Small intestine (tissue), 7 donors: ENCODE measurements at regions not wholly inside any gene's neighbourhood (a gene's known extent, or its start where the extent isn't known, plus 50 kb on each side); places are given as distances from the start of the nearest gene placed in this dataset.

Source experiments
- DNase-seq, 2 donors: peaks; one replicate each; pipeline versions ENCODE4 v3.0.0 to v3.0.0-alpha.2; 2013
- FAIRE-seq: peaks from 2 replicates; lab custom pipeline; 2012; peaks lifted over from hg19 to GRCh38; lab: Jason Lieb, UNC
- H3K27ac ChIP-seq, 3 donors: one replicate each; pipeline ENCODE4 v1.5.1; 2013; ENCODE audit warnings: low read length in 2 of 3, mild to moderate bottlenecking in 2 of 3, control low read depth in 1 of 3, inconsistent platforms in 1 of 3, low read depth in 1 of 3, moderate library complexity in 1 of 3
- H3K27me3 ChIP-seq, 3 donors: one replicate each; pipeline ENCODE4 v1.6.1; 2013; ENCODE audit warnings: low read length in 3 of 3, inconsistent platforms in 1 of 3; ENCODE audit not compliant: control insufficient read depth in 3 of 3, insufficient read depth in 3 of 3
- H3K36me3 ChIP-seq, 3 donors: one replicate each; pipeline ENCODE4 v1.6.1; 2013; ENCODE audit warnings: low read length in 3 of 3, inconsistent platforms in 1 of 3, low read depth in 1 of 3, mild to moderate bottlenecking in 1 of 3, moderate library complexity in 1 of 3; ENCODE audit not compliant: control insufficient read depth in 3 of 3, insufficient read depth in 2 of 3
- H3K4me1 ChIP-seq, 3 donors: one replicate each; pipeline ENCODE4 v1.6.1; 2013; ENCODE audit warnings: low read length in 2 of 3, inconsistent platforms in 1 of 3, low read depth in 1 of 3, mild to moderate bottlenecking in 1 of 3, moderate library complexity in 1 of 3; ENCODE audit not compliant: control insufficient read depth in 3 of 3, insufficient read depth in 2 of 3
- H3K4me3 ChIP-seq, 3 donors: one replicate each; pipeline ENCODE4 v1.5.1; 2013; ENCODE audit warnings: low read length in 3 of 3, control low read depth in 1 of 3, inconsistent platforms in 1 of 3, low read depth in 1 of 3, mild to moderate bottlenecking in 1 of 3, moderate library complexity in 1 of 3
- H3K9me3 ChIP-seq, 2 donors: one replicate each; pipeline ENCODE4 v1.6.1; 2013; ENCODE audit warnings: low read depth in 1 of 2, low read length in 1 of 2; ENCODE audit not compliant: control insufficient read depth in 2 of 2, insufficient read depth in 1 of 2
- WGBS, 3 donors: extraction: QIAGEN DNeasy Blood & Tissue Kit; methylation state at CpG; one replicate each; pipeline ENCODE4 v1.1.7; 2013; 5-methylcytosine and 5-hydroxymethylcytosine counted together
- donor health status: healthy with polysubstance abuse.
- donor health status: control.
- donor health status: control.
- donor health status: Bipolar disorder and iron deficiency.
- donor health status: healthy.

DNA sequence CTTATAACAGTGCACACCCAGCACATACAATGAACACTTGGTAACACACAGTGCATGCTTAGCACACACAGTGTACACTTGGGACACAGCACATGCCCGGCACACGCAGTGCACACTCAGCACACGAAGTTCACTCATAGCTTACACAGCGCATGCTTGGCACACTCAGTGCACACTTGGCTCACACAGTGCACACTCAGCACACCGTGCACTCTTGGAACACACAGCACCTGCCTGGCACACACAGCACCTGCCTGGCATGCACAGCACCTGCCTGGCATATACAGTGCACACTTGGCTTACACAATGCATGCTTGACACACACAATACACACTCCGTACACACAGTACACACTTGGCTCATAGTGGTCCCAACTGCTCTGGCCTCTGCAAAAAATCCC is 128.2 kb downstream of the GALR1 start:
- Histone ChIP-seq H3K9me3 (no peaks in the 10 kb centered on the region), H3K4me1 (no peaks in the 10 kb centered on the region), H3K4me3 (no peak overlapping the region), H3K36me3 (no peaks in the 10 kb centered on the region), H3K27ac (no peak overlapping the region), H3K27me3 (no peaks in the 10 kb centered on the region)
- FAIRE-seq: no peak
- 87 to 91% (median 88%) methylated on average over 6 of the region's 6 CpGs for WGBS, 3 donors
- no peak for DNase-seq

DNA sequence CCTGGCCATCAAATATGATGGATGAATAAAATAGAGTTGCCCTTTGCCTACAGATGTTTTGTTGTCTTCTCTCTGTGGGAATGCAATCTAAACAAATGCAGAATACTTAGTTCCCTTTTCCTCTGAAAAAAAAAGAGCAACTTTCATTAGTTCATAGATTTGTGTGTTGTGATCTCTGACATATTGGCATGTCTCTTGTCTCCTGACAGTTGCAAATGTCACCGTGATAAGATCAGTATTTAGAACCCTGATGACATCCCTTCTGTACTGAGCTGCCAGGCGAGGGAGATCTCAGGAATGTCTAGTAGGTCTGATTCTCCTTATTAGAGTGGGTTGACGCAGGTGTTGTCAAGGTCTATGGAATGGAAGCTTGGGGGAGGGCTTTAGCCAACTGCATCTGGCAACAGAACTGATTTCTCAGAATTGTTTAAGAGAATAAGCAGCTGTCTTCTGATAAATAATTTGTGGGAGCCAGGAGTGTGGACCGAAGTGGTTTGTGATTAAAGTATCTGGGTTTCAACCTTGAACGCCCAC is 130.4 kb downstream of the GALR1 start:
- FAIRE-seq (no peak), DNase-seq (no peak)
- Histone ChIP-seq H3K4me3 (no peak overlapping the region), H3K4me1 (no peaks in the 10 kb centered on the region), H3K9me3 (no peaks in the 10 kb centered on the region), H3K27me3 (no peaks in the 10 kb centered on the region), H3K36me3 (no peaks in the 10 kb centered on the region), H3K27ac (no peak overlapping the region)
- 52 to 64% (median 62%) methylated on average over 5 of the region's 5 CpGs for WGBS, 3 donors

DNA sequence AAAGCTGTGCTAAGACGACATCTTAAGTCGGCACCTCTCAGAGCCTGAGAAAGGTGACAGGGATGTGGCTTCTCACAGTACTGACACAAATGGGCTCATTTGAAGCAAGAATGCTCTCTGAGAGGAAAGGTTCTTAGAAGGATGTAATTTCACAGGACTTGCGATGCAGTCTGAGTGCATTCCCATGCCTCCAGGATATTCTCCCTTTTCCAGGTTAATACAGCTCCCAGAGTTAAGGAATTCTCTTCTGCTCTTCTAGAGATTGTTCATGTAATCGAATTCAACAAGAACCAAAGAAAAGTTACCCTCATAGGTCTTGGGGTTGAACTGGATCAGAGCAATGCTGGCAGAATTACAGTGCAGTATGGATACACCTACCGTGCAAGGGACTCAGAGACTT is 131.0 kb downstream of the GALR1 start:
- FAIRE-seq (no peak), DNase-seq (no peak)
- WGBS, 3 donors: 78 to 87% (median 79%) methylated on average over 5 of the region's 5 CpGs
- no peak overlapping the region for H3K4me3 ChIP-seq
- no peaks in the 10 kb centered on the region for H3K9me3 ChIP-seq
- H3K36me3 ChIP-seq: no peaks in the 10 kb centered on the region
- H3K27me3 ChIP-seq: no peaks in the 10 kb centered on the region
- H3K27ac ChIP-seq: no peak overlapping the region
- no peaks in the 10 kb centered on the region for H3K4me1 ChIP-seq

DNA sequence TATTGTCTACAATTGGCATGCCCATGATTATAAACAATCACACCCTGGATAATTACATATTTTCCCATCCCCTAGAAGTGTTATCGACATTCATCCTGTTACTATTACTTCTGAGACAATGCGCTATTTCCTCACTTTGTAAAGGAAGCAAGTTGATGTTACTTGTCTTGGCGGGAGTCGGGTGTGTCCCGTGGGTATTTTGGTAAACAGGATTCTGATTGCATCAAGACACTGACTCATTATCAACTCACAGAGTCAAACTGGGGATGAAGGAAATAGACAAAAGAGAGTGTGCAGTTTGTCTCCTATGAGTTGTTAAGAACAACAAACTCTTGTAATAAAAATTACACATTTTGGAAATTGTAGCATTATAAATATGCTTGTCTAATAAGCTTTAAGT is 142.7 kb downstream of the GALR1 start:
- Histone ChIP-seq H3K27me3 (no peaks in the 10 kb centered on the region), H3K4me1 (no peaks in the 10 kb centered on the region), H3K27ac (no peak overlapping the region), H3K9me3 (no peaks in the 10 kb centered on the region), H3K36me3 (no peaks in the 10 kb centered on the region), H3K4me3 (no peak overlapping the region)
- FAIRE-seq (no peak), DNase-seq (no peak)
- 75 to 85% (median 81%) methylated on average over 5 of the region's 5 CpGs for WGBS, 3 donors

DNA sequence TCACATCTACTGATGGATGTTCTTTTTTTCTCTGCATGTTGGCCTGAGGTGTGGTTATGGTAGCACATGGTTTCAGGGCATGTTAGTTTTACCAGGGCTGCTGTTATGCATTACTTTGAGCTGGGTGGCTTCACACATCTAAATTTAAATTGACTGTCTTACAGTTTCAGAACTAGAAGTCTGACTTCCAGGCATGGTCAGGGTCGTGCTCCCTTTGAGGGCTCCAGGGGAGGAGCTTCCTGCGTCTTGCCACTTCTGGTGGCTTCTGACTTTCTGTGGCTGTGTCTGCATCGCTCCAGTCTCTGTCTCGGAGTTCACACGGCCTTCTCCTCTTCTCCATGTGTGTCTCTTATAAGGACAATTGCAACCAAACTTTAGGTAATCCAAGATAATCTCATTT is 143.9 kb downstream of the GALR1 start:
- DNase-seq: no peak
- H3K27ac ChIP-seq: no peak overlapping the region
- no peaks in the 10 kb centered on the region for H3K9me3 ChIP-seq
- no peaks in the 10 kb centered on the region for H3K36me3 ChIP-seq
- H3K4me3 ChIP-seq: no peak overlapping the region
- no peaks in the 10 kb centered on the region for H3K27me3 ChIP-seq
- no peak for FAIRE-seq
- WGBS, 3 donors: 71 to 84% (median 79%) methylated on average over 5 of the region's 5 CpGs
- H3K4me1 ChIP-seq: no peaks in the 10 kb centered on the region

DNA sequence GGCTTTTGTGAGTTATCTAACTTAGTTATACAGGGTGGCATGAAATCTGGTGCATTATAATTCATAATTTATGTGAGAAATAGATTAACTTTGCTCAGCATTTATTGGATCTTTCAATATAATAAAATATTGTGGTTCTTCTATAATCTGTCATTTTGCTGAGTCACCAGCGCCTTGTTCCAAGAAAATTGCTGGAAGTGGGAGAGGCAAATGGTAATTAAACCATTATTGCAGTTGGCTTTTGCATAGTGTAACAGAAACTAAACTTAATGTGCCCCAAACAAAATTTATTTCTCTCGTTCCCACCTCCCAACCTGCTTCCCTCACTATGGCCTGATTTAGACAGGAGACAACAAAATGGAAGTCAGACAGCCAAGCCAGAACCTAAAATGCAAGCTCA is 146.3 kb downstream of the GALR1 start:
- WGBS, 3 donors: 20 to 51% (median 38%) methylated on average over 2 of the region's 2 CpGs
- Histone ChIP-seq H3K9me3 (no peaks in the 10 kb centered on the region), H3K27me3 (no peaks in the 10 kb centered on the region), H3K27ac (no peak overlapping the region), H3K4me1 (no peaks in the 10 kb centered on the region), H3K36me3 (no peaks in the 10 kb centered on the region), H3K4me3 (no peak overlapping the region)
- FAIRE-seq (no peak), DNase-seq (peak in 1 of 2 donors; percentile 8)

DNA sequence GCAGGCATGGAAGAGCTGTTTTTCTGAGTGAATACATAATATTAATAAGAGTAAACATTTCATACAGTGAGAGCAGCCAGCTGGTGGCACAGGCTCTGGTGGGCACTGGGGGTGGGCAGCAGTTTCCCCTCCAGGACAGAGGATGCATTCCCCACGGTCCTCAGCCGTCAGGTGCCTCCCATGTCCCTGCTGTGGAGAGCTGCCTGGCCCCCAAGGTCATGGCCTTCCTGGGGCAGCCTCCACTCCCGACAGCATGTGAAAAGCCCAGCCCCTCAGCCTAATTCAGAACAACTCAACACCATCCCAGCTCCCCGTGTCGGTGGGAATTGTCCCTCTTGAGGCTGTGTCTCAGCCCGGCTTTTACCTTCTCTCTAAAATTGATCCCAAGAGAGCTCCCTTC is 147.4 kb downstream of the GALR1 start:
- H3K27ac ChIP-seq: no peak overlapping the region
- no peaks in the 10 kb centered on the region for H3K27me3 ChIP-seq
- no peaks in the 10 kb centered on the region for H3K4me1 ChIP-seq
- no peak for DNase-seq
- no peaks in the 10 kb centered on the region for H3K36me3 ChIP-seq
- H3K9me3 ChIP-seq: no peaks in the 10 kb centered on the region
- 69 to 78% (median 73%) methylated on average over 6 of the region's 6 CpGs for WGBS, 3 donors
- no peak overlapping the region for H3K4me3 ChIP-seq
- no peak for FAIRE-seq

DNA sequence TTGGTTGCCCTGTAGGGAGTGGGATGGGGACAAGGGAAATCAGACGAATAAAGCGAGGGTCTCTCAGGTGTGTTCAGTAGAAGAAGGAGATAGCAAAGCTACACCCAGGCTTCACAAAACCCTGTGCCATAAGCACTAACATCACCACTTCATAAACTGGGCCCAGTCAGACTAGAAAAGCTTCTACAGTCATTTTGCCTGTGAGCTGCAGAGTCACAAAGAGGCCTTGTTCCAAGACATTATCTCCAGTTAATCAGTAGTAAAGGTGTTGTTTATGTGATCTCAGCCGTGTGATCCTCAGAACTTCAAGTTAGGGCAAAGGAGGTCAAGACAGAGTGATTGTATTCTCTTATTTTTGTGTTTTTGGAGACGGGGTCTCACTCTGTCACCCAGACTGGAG is 148.0 kb downstream of the GALR1 start:
- peak in 1 of 2 donors; percentile 24 for DNase-seq
- Histone ChIP-seq H3K27me3 (no peaks in the 10 kb centered on the region), H3K36me3 (no peaks in the 10 kb centered on the region), H3K4me1 (no peaks in the 10 kb centered on the region), H3K9me3 (no peaks in the 10 kb centered on the region), H3K4me3 (no peak overlapping the region), H3K27ac (no peak overlapping the region)
- no peak for FAIRE-seq
- WGBS, 3 donors: 18 to 42% (median 30%) methylated on average over 4 of the region's 4 CpGs

DNA sequence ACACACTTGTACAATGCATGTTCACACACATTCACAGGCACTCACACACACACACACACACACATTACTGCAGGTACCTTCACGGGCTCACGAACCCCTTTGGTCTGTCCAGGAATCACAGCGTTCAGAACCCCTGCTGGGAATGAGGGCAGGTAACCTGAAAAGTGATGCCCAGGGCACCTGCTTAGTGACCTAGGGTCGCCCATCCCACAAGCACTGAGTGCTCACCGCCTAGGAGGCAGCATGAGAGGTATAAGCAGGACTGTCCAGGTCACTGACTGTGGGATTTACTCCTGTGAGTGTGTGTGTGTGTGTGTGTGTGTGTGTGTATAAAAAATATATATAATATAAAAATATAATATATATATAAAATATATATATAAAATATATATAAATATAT is 150.9 kb downstream of the GALR1 start:
- DNase-seq (no peak), FAIRE-seq (no peak)
- H3K27ac ChIP-seq: no peak overlapping the region
- WGBS, 3 donors: 87 to 91% (median 91%) methylated on average over 5 of the region's 5 CpGs
- no peak overlapping the region for H3K4me3 ChIP-seq
- H3K9me3 ChIP-seq: no peaks in the 10 kb centered on the region
- H3K36me3 ChIP-seq: no peaks in the 10 kb centered on the region
- H3K4me1 ChIP-seq: no peaks in the 10 kb centered on the region
- peaks cover 0 to 2% (median 0%) of the 10 kb centered on the region in 3 donors for H3K27me3 ChIP-seq
